Gastroesophageal sphincter (tissue), 4 donors: ENCODE measurements at regions not wholly inside any gene's neighbourhood (a gene's known extent, or its start where the extent isn't known, plus 50 kb on each side); places are given as distances from the start of the nearest gene placed in this dataset.

Experiments used
- ATAC-seq: fragments of 150-250 bp; one replicate; pipeline ENCODE4 v1.9.1; 2016; ENCODE audit warnings: mild to moderate bottlenecking, moderate library complexity
- H3K27ac ChIP-seq, 4 donors: fragments of 200-600 bp; sonication (generic) in 3 of 4; 1 replicate in 3 of 4; 2 replicates in 1 of 4; pipeline ENCODE4 v1.5.1; 2016 to 2019
- H3K27me3 ChIP-seq: fragments of 200-600 bp; sonication (generic); one replicate; pipeline ENCODE4 v1.5.1; 2019
- H3K36me3 ChIP-seq, 2 donors: fragments of 200-600 bp; sonication (generic); one replicate each; pipeline ENCODE4 v1.5.1; 2019; ENCODE audit warnings: control low read depth in 1 of 2
- H3K4me1 ChIP-seq, 3 donors: fragments of 200-600 bp; sonication (generic); 1 replicate in 2 of 3; 2 replicates in 1 of 3; pipeline ENCODE4 v1.5.1; 2016 to 2019; ENCODE audit warnings: control low read depth in 2 of 3
- H3K4me3 ChIP-seq, 2 donors: fragments of 200-600 bp; sonication (generic); one replicate each; pipeline ENCODE4 v1.5.1; 2019; ENCODE audit warnings: mild to moderate bottlenecking in 1 of 2, moderate library complexity in 1 of 2
- H3K9me3 ChIP-seq, 3 donors: fragments of 200-600 bp; sonication (generic); one replicate each; pipeline ENCODE4 v1.5.1; 2017 to 2019; ENCODE audit warnings: control low read depth in 2 of 3
- CTCF ChIP-seq, 4 experiments: fragments of 200-600 bp in 2 of 4; fragments of 450-650 bp in 2 of 4; sonication (generic) in 1 of 4; IDR thresholded peaks; one replicate each; pipeline ENCODE4 v1.5.1; 2017 to 2019; ENCODE audit warnings: antibody characterized with exemption in 4 of 4, mild to moderate bottlenecking in 2 of 4, moderate library complexity in 2 of 4
- EP300 ChIP-seq: sonication (generic); formaldehyde crosslinking; IDR thresholded peaks from one replicate; pipeline ENCODE4 v1.6.1; 2017; ENCODE audit warnings: antibody characterized with exemption, mild to moderate bottlenecking
- POLR2A ChIP-seq, 2 donors: fragments of 450-650 bp; IDR thresholded peaks; one replicate each; pipeline ENCODE4 v1.6.1; 2017; ENCODE audit warnings: antibody characterized with exemption in 2 of 2, mild to moderate bottlenecking in 2 of 2, moderate library complexity in 1 of 2
- POLR2AphosphoS5 ChIP-seq: sonication (generic); formaldehyde crosslinking; IDR thresholded peaks from one replicate; pipeline ENCODE4 v1.6.1; 2017; ENCODE audit warnings: antibody characterized with exemption
- whole genome bisulfite sequencing, 2 donors: methylation state at CpG; one replicate each; pipeline ENCODE4 v1.1.5; 2018; ENCODE audit warnings: low coverage in 1 of 2; 5-methylcytosine and 5-hydroxymethylcytosine counted together

- Histone ChIP-seq H3K27me3 (no peaks in the 10 kb centered on the region), H3K4me1 (peaks cover 0 to 6% (median 0%) of the 10 kb centered on the region in 3 donors), H3K36me3 (no peaks in the 10 kb centered on the region), H3K27ac (no peak overlapping the region), H3K4me3 (no peak overlapping the region), H3K9me3 (no peaks in the 10 kb centered on the region)
- WGBS, 2 donors: 92 to 95% methylated on average over 3 of the region's 3 CpGs
- TF ChIP-seq CTCF (IDR thresholded peaks at IDR 0.05): no peak
- no peak for TF ChIP-seq EP300
- no peak for TF ChIP-seq POLR2AphosphoS5
- TF ChIP-seq POLR2A (IDR thresholded peaks at IDR 0.05): no peak
- no peak for ATAC-seq
Observed at GRCh38 chr6:113570641-113571040, 286.5 kb upstream of the MARCKS start.

- H3K4me3 ChIP-seq: no peak overlapping the region
- WGBS, 2 donors: 24 to 31% methylated on average over 4 of the region's 4 CpGs
- TF ChIP-seq EP300 (no peak), POLR2AphosphoS5 (no peak), POLR2A (IDR thresholded peaks at IDR 0.05) (no peak), CTCF (IDR thresholded peaks at IDR 0.05) (no peak)
- peaks cover 0 to 6% (median 0%) of the 10 kb centered on the region in 3 donors for H3K4me1 ChIP-seq
- H3K27me3 ChIP-seq: no peaks in the 10 kb centered on the region
- no peak for ATAC-seq
- no peaks in the 10 kb centered on the region for H3K36me3 ChIP-seq
- H3K9me3 ChIP-seq: no peaks in the 10 kb centered on the region
- H3K27ac ChIP-seq: no peak overlapping the region
Observed at GRCh38 chr6:113574147-113574546, 283.0 kb upstream of the MARCKS start.

- Histone ChIP-seq H3K27me3 (no peaks in the 10 kb centered on the region), H3K27ac (no peak overlapping the region), H3K4me3 (no peak overlapping the region), H3K36me3 (no peaks in the 10 kb centered on the region), H3K4me1 (peaks cover 0 to 6% (median 0%) of the 10 kb centered on the region in 3 donors), H3K9me3 (no peaks in the 10 kb centered on the region)
- TF ChIP-seq POLR2AphosphoS5 (no peak), CTCF (IDR thresholded peaks at IDR 0.05) (no peak), POLR2A (IDR thresholded peaks at IDR 0.05) (no peak), EP300 (no peak)
- ATAC-seq: no peak
Observed at GRCh38 chr6:113576310-113576709, 280.8 kb upstream of the MARCKS start.

- ATAC-seq: no peak
- Histone ChIP-seq H3K27me3 (no peaks in the 10 kb centered on the region), H3K9me3 (no peaks in the 10 kb centered on the region), H3K36me3 (no peaks in the 10 kb centered on the region), H3K4me1 (peaks cover 0 to 12% (median 0%) of the 10 kb centered on the region in 3 donors), H3K4me3 (no peak overlapping the region), H3K27ac (no peak overlapping the region)
- 90 to 100% methylated on average over 1 to 3 of the region's 3 CpGs for WGBS, 2 donors
- no peak for TF ChIP-seq CTCF (IDR thresholded peaks at IDR 0.05)
- no peak for TF ChIP-seq POLR2A (IDR thresholded peaks at IDR 0.05)
- TF ChIP-seq EP300: no peak
- no peak for TF ChIP-seq POLR2AphosphoS5
Observed at GRCh38 chr6:113578691-113579090, 278.5 kb upstream of the MARCKS start.

GRCh38 chr6:113584767-113585166 is 272.4 kb upstream of the MARCKS start:
- no peak for ATAC-seq
- H3K4me1 ChIP-seq: peaks cover 0 to 7% (median 0%) of the 10 kb centered on the region in 3 donors
- 100% methylated on average over 4 of the region's 4 CpGs for WGBS, 2 donors
- no peak overlapping the region for H3K27ac ChIP-seq
- H3K4me3 ChIP-seq: no peak overlapping the region
- no peaks in the 10 kb centered on the region for H3K27me3 ChIP-seq
- no peak for TF ChIP-seq CTCF (IDR thresholded peaks at IDR 0.05)
- TF ChIP-seq EP300: no peak
- no peak for TF ChIP-seq POLR2AphosphoS5
- no peak for TF ChIP-seq POLR2A (IDR thresholded peaks at IDR 0.05)
- H3K9me3 ChIP-seq: no peaks in the 10 kb centered on the region
- no peaks in the 10 kb centered on the region for H3K36me3 ChIP-seq
